RKO (cell line): ENCODE measurements at regions not wholly inside any gene's neighbourhood (a gene's known extent, or its start where the extent isn't known, plus 50 kb on each side); places are given as distances from the start of the nearest gene placed in this dataset.

ENCODE experiments used
- DNase-seq: peaks from one replicate; pipeline ENCODE4 v3.0.0-alpha.2; 2016; ENCODE audit warnings: low spot score

GRCh38 chr4:85265234-85265633 is 209.7 kb upstream of the ARHGAP24 start:
- no peak for DNase-seq

GRCh38 chr4:85268188-85268587 is 206.8 kb upstream of the ARHGAP24 start:
- no peak for DNase-seq

- DNase-seq: no peak
These were observed 206.0 kb upstream of the ARHGAP24 start for GRCh38 chr4:85268961-85269360.

GRCh38 chr4:85274955-85275354 is 200.0 kb upstream of the ARHGAP24 start:
- DNase-seq: no peak

GRCh38 chr4:85280963-85281362 is 194.0 kb upstream of the ARHGAP24 start:
- DNase-seq: no peak

- no peak for DNase-seq
These were observed 183.7 kb upstream of the ARHGAP24 start for GRCh38 chr4:85291226-85291625.

GRCh38 chr4:85298037-85298436 is 176.9 kb upstream of the ARHGAP24 start:
- peak; percentile 51 for DNase-seq

- no peak for DNase-seq
These were observed 172.7 kb upstream of the ARHGAP24 start for GRCh38 chr4:85302193-85302736.

GRCh38 chr4:85302756-85303155 is 172.2 kb upstream of the ARHGAP24 start:
- no peak for DNase-seq

- no peak for DNase-seq
These were observed 156.5 kb upstream of the ARHGAP24 start for GRCh38 chr4:85318415-85318814.

- no peak for DNase-seq
These were observed 116.1 kb upstream of the ARHGAP24 start for GRCh38 chr4:85358831-85359230.

GRCh38 chr4:85362550-85362949 is 112.4 kb upstream of the ARHGAP24 start:
- no peak for DNase-seq

- DNase-seq: no peak
These were observed 107.1 kb upstream of the ARHGAP24 start for GRCh38 chr4:85367815-85368214.

- DNase-seq: no peak
These were observed 106.7 kb upstream of the ARHGAP24 start for GRCh38 chr4:85368240-85368639.

GRCh38 chr4:85368932-85369331 is 106.0 kb upstream of the ARHGAP24 start:
- no peak for DNase-seq

- DNase-seq: peak; percentile 5
These were observed 105.1 kb upstream of the ARHGAP24 start for GRCh38 chr4:85369703-85370380.

- DNase-seq: peak; percentile 61
These were observed 104.4 kb upstream of the ARHGAP24 start for GRCh38 chr4:85370400-85371032.

GRCh38 chr4:85372966-85373365 is 102.0 kb upstream of the ARHGAP24 start:
- no peak for DNase-seq

- DNase-seq: no peak
These were observed 98.7 kb upstream of the ARHGAP24 start for GRCh38 chr4:85376285-85376684.

GRCh38 chr4:85381968-85382367 is 93.0 kb upstream of the ARHGAP24 start:
- DNase-seq: no peak

GRCh38 chr4:85391071-85391470 is 83.9 kb upstream of the ARHGAP24 start:
- no peak for DNase-seq

- DNase-seq: no peak
These were observed 83.2 kb upstream of the ARHGAP24 start for GRCh38 chr4:85391589-85392410.

- DNase-seq: no peak
These were observed 81.7 kb upstream of the ARHGAP24 start for GRCh38 chr4:85393201-85393600.
